ENCODE measurements at regions not wholly inside any gene's neighbourhood (a gene's known extent, or its start where the extent isn't known, plus 50 kb on each side); places are given as distances from the start of the nearest gene placed in this dataset.

DNA sequence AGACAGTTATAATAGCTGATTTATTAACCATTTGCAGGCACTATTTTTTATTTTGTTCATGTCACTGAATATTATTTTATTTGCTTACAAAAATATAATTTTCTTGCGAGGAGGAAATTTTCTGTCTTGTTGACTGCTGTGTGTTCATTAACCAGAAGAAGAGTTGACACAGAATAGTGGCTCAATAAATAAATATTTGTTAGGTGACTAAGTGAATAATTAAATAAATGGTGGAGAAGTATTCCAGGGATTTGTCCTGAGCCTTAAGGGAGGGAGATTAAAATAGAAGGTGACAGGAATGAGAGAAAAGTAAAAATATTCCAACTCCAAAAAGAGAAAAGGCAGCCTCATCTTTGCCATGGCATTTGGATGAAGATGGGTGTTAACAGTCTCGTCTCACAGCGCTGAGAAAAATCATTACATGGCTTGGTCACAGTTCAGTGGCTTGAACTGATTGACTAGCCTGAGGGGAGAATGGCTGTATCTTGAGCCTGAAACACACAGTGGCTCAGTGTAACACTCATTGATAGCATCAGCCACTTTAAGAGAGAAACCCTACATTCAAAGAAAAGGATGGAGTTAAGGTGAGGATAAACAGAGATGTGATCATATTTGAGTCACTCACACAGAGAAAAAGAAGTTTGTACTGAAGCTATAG is 449.9 kb upstream of the NAALADL2 start:
- in situ Hi-C loops (cut with HindIII; ENCODE audit: low sequenced_read_pairs), result no loop called here
- no peak for TF ChIP-seq CTCF (IDR thresholded peaks at IDR 0.05; ENCODE audit: low read depth, low read length, missing control alignments)
- no peak for DNase-seq (ENCODE audit: low read depth)
- no peak overlapping the region for H3K4me3 ChIP-seq (ENCODE audit: low read depth, low read length)

- H3K4me3 ChIP-seq (ENCODE audit: low read depth, low read length), result no peak overlapping the region
- TF ChIP-seq CTCF (IDR thresholded peaks at IDR 0.05; ENCODE audit: low read depth, low read length, missing control alignments), result no peak
- in situ Hi-C loops (cut with HindIII; ENCODE audit: low sequenced_read_pairs), result no loop called here
- DNase-seq (ENCODE audit: low read depth), result no peak
Measured at GRCh38 chr3:174413062-174413912, 445.8 kb upstream of the NAALADL2 start.

DNA sequence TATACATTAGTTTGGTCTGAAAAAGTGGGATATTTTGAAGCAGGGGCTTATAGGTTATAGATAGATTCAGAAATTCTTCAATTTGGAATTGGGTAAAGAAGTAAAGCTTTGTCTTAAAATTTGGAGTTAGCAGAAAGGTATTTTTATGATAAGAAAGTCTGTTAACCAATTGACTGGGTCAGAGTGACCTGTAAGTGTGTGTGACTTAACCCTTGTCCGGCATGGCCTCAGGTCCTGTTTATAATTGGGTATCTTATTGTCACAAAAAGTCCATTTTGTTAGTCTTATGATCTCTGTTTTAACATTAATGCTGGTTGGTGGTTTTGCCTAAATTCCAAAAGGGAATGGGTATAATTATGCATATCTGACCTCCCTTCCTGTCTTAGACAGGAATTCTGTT is 444.2 kb upstream of the NAALADL2 start:
- in situ Hi-C loops (cut with HindIII; ENCODE audit: low sequenced_read_pairs), result no loop called here
- no peak for DNase-seq (ENCODE audit: low read depth)
- TF ChIP-seq CTCF (IDR thresholded peaks at IDR 0.05; ENCODE audit: low read depth, low read length, missing control alignments), result no peak
- no peak overlapping the region for H3K4me3 ChIP-seq (ENCODE audit: low read depth, low read length)

GRCh38 chr3:174417573-174417972 is 441.6 kb upstream of the NAALADL2 start:
- no peak for DNase-seq (ENCODE audit: low read depth)
- in situ Hi-C loops (cut with HindIII; ENCODE audit: low sequenced_read_pairs), result no loop called here
- TF ChIP-seq CTCF (IDR thresholded peaks at IDR 0.05; ENCODE audit: low read depth, low read length, missing control alignments), result no peak

GRCh38 chr3:174419216-174419615 is 439.9 kb upstream of the NAALADL2 start:
- no peak overlapping the region for H3K4me3 ChIP-seq (ENCODE audit: low read depth, low read length)
- no peak for TF ChIP-seq CTCF (IDR thresholded peaks at IDR 0.05; ENCODE audit: low read depth, low read length, missing control alignments)
- DNase-seq (ENCODE audit: low read depth), result no peak
- in situ Hi-C loops (cut with HindIII; ENCODE audit: low sequenced_read_pairs), result no loop called here

More at GRCh38 chr3:174417573-174417972, 441.6 kb upstream of the NAALADL2 start:
- H3K4me3 ChIP-seq (ENCODE audit: low read depth, low read length), result no peak overlapping the region

DNA sequence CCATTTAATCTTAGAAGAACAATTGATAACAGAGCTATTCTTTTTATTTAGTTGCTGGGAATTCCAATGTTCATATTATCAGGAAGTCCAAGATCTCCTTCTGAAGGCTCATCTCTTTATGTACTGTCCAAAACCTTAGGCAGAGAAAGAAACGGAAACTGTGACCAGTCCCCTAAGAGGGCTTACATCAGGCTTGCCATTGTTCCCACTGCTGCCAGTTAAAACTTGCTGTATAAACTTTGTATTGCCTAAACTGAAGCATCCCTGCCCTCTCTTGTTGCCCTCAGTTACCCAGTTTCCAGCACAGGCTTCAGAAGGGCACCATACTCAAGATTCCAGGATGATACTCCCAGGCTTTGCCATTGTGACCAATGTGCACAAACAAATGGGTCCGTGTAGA is 435.2 kb upstream of the NAALADL2 start:
- in situ Hi-C loops (cut with HindIII; ENCODE audit: low sequenced_read_pairs), result no loop called here
- TF ChIP-seq CTCF (IDR thresholded peaks at IDR 0.05; ENCODE audit: low read depth, low read length, missing control alignments), result no peak
- DNase-seq (ENCODE audit: low read depth), result no peak
- H3K4me3 ChIP-seq (ENCODE audit: low read depth, low read length), result no peak overlapping the region

Measured in astrocyte of the cerebellum (primary cell).